ENCODE measurements at regions not wholly inside any gene's neighbourhood (a gene's known extent, or its start where the extent isn't known, plus 50 kb on each side); places are given as distances from the start of the nearest gene placed in this dataset.

DNA sequence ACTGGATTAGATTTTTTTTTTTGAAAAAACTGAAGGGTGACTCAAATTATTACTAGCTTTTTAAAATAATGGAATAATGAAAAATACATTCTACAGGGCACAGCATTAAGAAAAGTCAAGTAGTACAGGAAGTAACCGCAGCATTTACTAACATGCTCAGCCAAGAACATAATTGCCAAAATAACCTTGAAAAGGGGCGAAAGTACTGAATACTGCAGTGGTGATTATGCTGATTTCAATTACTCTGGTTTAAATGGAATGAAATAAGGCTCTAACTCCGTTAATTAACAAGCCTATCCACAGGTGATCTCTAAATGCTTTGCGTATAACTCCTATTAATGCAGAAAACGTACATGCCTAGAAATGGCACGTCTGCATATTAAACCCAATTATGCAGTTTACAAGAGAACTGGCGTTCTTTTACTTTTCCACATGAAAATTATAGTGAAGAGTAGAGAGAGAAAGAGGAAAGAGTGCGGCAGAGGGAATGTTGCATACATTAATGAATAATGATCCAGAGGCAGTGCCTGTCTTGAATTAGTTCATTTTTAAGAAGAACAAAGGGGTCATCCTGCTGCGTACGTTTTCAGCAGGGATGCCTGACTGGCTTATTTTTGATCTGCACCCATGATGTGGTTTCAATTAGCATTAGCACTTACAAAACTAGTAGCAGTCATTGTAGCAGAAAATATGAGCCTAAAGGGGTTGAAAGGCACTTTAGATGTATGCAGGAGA lies 612.4 kb downstream of the NYAP2 start:
- DNase-seq: no peak

DNA sequence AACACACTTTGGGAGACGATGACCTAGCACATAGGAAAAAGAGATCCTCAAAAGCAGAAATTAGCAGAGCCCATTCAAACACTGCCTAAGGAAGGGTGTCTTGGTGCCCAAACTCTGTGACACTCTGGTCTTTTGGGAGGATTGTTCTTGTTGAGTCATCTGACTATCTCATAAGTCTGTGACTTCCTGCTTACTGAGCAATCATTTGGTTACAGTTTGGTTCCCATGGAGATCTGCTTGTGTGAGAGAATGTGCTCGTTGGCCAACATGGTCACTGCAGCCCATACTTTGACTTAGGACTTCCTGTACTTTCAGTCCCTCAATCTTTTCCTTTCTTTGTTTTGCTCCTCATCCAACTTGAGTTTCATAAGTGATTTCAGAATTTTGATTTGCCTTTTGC lies 602.9 kb downstream of the NYAP2 start:
- no peak for DNase-seq

DNA sequence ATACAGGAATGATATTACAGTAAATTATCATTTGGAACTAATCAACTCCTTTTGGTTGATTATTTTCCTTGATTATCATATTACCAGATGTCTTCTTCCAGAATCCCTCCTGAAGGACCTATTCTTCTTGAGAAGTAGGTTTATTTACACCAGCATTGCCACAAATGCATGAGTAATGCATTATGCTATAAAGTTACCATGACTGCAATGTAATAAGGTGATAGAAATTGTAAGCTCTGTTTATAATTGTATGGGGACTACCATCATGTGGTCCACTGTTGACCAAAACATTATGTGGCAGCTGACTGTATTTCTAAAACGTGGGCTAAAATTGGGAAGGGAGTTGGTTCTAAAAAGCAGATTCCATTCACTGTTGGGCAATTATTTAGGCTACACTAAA lies 602.2 kb downstream of the NYAP2 start:
- DNase-seq: no peak

DNA sequence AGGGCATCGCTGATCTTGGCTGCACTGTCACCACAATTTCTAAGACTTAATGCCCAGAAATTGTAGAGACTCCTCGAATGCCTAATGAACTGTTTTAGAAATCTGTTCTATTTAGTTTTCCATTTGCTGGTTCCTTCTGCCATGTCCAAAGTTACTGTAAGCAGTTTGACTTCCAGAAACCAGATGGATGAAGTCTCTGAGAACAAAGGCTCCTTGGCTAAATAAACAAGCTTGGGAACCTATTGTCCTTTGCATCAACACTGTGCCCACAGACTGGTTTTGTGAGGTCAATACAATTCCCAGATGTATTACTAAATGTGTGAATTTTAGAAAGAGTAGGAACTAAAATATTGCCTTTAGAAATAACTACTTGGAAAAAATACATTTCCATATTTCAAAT lies 600.2 kb downstream of the NYAP2 start:
- no peak for DNase-seq

DNA sequence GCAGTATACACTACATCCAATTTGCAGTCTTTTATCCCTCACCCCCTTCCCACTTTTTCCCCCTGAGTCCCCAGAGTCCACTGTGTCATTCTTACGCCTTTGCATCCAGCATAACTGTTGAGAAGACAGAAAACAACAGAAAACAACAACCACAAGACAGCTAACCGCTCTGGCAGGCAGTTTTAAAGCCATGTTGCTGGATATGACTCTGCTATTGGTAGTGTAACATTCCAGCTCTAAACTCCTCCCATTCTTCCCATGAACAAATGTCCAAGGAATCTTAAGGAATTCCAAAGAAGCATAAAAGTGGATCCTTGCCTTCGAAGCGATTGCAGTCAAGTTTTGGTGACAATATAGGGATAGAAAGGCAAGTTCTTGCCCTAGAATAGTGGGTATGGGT lies 599.1 kb downstream of the NYAP2 start:
- DNase-seq: no peak

DNA sequence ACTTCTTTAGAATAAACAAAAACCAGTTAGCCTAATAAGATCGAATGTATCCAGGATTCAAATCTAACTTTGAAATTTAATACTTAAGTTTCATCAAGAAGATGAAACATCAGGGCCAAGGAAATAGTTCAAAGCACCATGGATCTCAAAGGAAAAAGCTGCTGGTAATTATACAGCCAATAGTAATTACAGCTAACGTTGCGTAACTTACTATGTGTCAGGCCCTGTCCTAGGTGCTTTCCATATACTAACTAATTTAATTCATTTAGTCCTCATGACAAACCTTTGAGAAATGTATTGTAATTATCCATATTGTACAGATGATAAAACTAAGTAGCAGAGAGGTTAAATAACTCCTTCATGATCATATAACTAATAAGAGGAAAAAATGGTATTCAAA lies 598.6 kb downstream of the NYAP2 start:
- no peak for DNase-seq

DNA sequence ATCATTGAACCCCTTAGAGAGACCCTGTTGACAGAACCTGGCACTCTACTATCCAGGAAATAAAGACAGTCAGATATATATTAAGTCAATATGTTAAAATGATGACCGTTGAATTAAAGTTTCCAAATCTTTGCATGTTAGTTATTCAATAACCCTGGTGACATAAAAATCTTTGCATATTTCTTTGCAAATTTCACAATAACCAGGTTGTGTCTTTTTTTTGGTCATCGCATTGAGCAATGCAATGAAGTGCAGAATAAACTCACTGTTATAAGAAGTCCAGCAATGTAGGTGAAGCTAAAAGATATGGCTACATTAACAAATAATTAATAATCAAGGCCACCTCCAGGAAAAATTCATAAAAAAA lies 596.9 kb downstream of the NYAP2 start:
- no peak for DNase-seq

DNA sequence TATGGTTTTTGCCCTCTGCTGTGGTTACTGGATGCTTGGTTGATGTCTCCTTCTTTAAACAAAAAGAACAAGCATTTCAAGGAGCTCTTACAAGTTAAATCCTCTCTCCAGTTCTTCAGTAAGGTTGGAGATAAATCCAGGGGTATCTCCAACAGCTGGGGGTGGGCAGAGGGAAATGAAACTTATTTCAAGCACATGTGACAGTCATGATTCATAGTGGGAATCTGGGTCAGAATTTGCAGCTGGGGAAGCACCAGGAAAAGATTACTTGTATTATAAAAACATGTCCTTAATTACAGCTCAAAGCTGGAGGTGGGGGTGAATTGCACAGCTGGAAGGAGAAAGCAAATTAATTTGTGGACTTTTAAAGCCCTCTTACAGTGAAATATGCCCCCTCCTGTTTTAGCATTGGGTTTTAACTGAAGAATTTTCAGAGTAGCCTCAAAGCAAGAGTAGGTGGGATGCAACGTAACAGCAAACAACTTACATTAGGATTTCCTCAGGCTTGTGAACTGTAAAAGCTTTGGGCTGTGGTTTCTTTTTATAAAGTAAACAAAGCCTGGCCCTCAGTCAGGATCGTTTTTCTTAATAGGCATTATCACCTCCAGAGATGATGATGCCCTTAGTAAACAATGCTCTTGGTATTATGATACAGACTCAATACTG lies 596.4 kb downstream of the NYAP2 start:
- DNase-seq: peak; percentile 4

DNA sequence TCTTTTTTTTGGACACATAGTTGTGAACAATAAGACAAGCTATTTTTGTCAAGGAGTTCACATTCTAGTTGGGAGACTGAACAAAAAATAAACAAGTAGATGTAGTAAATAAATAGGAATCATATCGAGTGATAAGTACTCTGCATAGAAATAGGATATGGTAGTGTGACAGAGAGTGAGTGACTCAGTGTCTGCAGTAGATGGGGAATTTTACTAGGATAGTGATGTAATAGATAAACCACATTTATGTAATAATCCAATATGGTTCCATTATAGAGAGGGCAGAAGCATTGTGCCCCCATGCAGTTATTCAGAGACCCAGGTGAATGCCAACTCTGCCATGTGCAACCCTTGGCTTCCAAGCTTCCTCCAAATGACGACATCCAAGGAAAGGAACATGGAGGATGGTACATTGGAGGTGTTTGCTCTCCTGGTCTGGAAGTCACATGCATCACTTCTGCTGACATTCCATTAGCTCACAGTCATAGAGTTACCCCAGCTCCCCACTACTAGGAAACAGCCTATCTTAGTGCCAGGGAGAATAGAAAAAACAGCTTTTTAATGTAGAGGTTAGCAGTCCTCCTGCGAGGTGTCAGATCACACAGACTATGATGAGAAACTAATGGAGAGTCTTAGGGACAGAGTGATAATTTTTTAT lies 595.4 kb downstream of the NYAP2 start:
- no peak for DNase-seq

DNA sequence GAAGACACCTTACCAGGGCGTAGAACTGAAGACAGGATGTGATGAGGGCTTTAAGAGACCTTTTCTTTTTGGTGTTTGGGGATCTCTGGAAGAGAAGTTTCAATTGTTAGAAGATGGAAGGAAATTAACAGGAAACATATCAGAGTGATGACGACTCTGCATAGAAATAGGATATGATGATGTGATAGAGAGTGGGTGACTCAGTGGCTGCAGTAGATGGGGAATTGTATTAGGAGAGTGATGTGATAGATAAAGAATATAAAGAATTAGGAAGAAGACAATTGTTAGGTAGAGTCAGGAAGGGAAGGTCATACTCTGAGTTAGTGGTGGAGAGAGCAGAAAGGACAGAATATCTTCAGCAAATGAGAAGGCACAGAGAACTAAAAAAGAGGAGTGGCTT lies 593.9 kb downstream of the NYAP2 start:
- DNase-seq: no peak

DNA sequence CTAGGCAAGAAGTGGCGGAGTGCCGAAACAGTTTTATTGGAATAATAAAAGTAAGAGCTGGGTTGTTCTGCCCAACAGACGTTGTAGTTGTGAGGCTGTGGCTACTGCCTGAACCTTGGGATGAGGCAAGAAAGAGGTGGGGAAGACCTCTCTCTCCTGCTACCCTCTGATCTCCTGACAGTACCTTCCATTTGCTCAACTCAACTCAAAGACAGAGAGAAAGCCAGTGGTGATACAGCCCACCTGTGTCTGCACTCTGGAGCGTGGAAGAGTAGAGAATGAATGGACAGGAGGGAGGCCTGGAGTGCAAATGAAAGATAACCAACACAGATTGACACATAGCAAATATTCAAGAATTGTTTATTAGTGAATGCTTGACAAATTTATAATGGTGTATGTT lies 590.3 kb downstream of the NYAP2 start:
- no peak for DNase-seq

DNA sequence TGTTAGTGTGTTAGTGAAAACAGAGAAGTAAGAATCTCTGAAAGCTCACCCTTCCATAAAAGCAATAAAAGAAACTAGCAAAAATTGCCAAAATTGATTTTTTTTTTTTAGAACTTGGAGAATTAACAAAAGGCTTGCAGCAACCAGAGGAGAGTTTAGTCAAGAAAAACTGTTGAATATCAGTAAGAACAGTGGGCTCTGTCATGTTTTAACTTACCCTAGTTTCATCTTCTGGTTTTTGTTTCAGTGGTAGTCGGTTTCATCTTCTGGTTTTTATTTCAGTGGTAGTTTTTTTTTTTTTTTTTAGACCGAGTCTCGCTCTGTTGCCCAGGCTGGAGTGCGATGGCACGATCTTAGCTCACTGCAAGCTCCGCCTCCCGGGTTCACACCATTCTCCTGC lies 580.9 kb downstream of the NYAP2 start:
- no peak for DNase-seq

DNA sequence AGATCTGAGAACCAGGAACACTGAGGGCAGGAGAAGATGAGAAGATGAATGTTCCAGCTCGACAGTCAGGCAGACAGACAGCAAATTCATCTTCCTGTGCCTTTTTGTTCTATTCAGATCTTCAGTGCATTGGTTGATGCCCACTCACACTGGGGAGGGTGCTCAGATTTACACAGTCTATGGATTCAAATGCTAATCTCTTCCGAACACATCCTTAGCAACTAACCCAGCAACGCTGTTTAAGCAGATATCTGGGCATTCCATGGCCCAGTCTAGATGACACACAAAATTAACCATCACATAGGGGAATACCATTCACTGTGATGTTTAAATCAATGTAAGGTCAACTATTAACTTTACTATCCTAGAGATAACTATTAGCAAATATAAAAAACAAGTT lies 571.9 kb downstream of the NYAP2 start:
- DNase-seq: no peak

DNA sequence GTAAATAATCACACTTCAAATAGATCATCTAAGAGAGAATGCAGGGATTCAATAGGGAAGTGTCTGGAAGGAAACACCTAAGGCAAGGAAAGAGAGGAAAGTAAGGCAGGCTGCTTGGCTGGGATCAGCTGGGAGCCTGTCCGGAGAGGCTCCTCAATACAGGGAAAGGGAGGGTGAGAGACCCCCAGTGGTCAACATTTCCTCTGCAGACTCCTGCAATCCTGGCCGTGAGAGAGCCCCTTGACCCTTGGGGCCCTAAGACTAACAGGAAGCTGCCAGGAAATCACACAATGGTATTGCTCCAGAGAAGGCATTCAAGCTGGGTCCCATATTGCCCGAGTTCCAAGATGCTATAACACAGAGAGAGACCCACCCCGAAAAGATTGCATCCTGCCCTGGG lies 549.4 kb downstream of the NYAP2 start:
- DNase-seq: no peak

DNA sequence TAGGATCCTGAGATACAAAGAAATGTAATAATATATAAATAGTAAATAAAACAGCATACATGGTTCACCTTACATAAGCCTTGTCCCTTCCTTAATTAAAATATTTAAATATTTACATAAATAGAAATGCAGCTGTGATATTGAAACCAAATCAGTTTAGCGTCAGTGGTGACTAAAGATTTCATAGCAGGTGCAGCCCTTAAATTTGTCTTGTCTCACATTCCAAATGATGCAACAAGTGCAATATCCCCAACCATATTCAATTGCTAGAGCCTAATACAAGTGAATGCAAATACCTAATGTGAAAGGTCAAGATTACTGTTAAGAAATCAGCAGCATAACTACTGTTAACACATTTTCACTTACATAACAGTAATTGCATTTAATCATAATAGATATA lies 539.5 kb downstream of the NYAP2 start:
- DNase-seq: no peak

DNA sequence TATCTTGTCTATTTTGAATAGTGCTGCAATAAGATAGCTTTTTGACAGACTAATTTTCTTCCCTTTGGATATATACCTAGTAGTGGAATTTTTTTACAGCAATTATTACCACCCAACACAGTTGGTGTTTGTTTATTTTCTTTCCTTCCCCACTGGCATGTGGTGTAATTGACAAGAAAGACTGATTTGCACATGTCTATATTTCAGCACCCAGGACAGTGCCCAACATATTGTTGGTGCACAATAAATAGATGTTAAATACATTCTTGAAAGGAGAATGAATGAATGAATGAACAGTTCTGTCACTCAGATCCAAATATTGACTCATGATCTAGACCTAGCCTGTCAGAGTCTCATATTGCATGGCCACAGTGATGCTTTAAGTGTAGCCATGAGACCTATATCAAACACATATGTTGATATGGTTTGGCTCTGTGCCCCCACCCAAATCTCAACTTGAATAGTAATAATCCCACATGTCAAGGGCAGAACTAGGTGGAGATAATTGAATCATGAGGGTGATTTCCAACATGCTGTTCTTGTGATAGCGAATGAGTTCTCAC lies 538.2 kb downstream of the NYAP2 start:
- DNase-seq: no peak

DNA sequence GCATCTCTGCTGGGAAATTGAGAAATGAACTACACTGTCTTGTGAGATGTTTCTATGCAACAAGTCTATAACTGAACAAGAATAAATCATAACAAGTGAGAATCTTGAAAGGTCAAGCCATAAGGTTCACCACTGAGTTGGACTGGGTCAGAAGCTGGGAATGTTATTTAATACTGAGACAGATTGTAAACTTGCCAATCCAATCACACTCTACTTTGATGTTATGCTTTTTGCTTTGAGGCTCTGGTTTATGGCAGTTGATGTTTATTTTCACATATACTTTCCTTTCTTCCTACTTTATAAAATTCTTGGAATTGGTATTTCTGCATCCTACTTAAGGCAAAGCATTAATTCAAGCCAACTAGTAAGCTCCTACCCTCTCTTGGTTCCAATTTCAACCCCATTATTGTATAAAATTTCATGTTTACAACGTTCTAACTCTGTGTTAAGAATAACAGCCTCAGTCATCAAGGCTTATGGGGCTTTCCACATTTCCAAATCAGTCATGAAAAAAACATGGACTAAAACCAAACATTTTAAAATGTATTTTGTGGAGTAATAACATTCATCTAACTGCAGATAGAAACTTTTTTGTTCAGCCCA lies 533.4 kb downstream of the NYAP2 start:
- no peak for DNase-seq

DNA sequence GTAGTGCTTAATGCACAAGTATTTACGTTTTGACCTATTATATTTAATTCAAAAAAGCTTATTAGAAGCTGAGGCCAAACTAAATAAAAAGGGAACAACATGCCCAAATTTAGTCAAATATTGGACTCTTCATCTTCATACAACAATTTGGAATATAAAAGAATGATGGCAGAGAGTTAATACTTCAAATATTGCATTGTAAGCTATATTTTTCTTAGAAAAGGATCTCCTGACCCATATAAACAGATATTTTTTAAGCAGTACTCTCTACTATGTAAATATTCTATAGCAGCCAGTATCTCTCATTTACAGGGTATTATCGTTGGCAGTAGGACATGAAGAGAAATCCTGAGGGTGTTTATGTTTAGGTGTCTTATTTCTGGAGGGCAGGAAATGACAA lies 531.2 kb downstream of the NYAP2 start:
- DNase-seq: no peak

DNA sequence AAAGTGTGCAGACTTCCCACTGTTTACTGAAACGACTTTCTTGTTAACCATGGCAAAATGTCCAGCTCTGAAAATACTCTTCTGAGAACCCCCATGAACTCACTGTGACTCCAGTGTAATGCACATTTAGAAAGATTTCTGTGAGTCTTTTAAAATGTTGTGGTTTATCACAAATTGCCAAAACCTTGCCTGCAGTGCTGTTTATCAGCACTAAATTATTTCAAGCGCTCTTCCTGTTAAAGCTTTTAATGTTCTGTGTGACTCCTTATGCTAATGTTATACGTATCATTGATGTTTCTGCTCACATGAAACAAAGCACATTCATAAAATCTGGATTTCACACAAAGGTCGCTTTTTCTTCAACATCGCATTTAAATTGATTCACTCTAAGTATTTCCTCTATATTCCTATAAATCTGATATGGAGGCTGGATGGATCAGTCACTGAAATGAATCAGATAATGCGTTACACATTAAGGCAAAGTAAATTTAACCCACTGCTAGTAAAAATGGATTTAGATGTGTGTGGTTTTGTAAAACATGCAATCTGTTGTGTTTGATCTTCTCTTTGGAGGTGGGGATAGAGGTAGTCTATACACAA lies 521.2 kb downstream of the NYAP2 start:
- DNase-seq: no peak

DNA sequence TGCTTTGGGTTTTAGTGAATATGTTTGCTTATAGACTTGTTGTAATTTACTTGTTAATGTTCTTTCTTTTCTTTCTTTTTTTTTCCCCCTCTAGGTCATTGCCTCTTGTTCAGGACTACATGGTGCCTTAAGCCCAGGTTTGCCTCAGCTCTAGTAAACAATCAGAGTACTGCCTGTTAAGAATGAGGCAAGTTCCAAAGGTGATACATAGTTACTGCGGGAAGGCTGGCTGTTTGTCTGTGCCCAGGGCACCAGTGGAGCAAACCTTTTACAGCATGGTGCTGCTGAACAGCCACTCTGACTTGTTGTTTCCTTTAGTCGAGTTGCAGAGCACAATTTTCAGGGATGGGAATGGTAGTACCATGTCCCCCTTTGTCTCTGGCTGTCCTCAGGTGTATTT lies 517.2 kb downstream of the NYAP2 start:
- no peak for DNase-seq

DNA sequence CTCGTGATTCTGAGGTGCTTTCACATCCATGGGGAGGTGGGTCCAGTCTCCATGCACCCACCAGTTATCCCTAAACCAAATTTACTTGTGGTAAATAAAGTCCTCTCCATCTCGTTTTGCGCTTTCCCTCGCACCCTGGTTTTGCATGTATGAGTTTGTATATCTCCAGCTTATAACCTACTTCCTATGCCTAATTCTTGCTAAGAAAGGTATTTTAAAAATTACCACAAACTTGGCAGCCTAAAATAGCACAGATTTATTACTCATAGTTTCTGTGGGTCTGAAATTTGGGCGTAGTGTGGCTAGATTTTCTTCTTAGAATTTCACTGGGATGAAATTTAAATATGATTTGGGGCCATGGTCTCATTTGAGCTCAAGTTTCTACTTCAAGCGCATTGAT lies 511.5 kb downstream of the NYAP2 start:
- no peak for DNase-seq

DNA sequence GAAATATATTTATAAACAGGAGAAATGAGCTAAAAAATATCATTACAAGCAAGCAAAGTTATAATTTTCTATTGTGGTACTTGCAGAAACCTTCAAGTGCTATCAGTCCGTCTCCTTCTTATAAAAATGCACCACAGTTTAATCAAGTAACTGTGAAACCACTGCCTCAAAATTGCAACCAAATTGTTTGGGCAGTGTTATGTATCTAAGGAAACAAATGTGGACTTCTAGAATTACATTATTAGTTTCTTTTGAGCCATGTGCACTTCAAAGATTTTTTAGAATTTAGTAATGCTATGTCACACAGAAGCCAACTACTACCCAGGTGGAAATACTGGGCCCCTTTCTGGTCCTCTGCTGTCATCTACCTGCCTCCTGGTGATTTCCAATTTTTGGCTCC lies 495.6 kb downstream of the NYAP2 start:
- no peak for DNase-seq

DNA sequence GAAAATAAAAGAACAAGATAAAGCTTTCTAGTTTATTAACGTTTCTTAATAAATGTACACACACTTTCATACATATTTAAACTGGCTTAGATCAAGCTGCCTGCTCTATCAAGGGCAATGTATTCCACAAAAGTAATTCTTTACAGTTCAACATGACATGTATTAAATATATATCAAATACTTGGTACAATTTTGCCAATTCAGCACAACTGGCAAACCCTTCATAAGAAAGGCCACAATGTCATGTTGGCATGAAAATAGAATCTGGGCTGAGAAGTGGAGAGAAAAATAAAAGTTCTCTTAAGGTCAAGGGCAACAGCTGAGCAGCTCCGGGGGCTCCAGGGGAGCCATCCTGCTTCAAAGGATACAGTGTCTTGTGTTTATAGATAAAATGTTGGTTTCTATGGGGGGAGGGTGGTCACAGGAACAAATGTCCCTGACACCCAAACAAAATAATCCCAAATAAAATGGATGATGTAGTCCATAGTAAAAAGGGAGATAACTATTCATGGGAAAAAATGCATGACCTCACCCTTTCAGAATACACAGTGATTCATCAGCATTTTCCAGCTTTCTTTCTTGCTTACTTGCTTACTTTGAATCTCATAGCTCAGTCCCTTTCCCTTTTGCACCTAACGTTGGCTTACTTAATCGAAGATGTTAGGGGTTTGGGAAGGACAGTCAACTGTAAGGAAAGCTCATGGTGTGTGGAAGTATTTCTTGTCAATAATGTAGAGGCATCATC lies 494.9 kb downstream of the NYAP2 start:
- no peak for DNase-seq
